Endothelial cell of umbilical vein (primary cell): ENCODE measurements at regions not wholly inside any gene's neighbourhood (a gene's known extent, or its start where the extent isn't known, plus 50 kb on each side); places are given as distances from the start of the nearest gene placed in this dataset.

ENCODE experiments used
- BruUV-seq: library from RNA; stranded (reverse); fragments of 400-500 nt; replicated peaks from 2 replicates; lab custom pipeline; 2021; lab: Mats Ljungman, UMichigan
- CTCF ChIA-PET: fragments of 300-600, 350-600 bp; sonication (Branson Sonifier 250); formaldehyde crosslinking; loops from one replicate; lab custom pipeline; 2021; ENCODE audit warnings: antibody characterized with exemption, inconsistent platforms; lab: Charles Lee
- POLR2A ChIA-PET: fragments of 300-600, 350-600 bp; sonication (Branson Sonifier 250); formaldehyde crosslinking; loops from one replicate; lab custom pipeline; 2021; ENCODE audit warnings: antibody characterized with exemption, inconsistent platforms; lab: Charles Lee
- DNase-seq: peaks from one replicate; pipeline ENCODE4 v3.0.0-alpha.2; 2011; ENCODE audit warnings: low read depth, low spot score
- FAIRE-seq: peaks from 2 replicates; lab custom pipeline; 2011; peaks lifted over from hg19 to GRCh38; lab: Jason Lieb, UNC
- H2AFZ ChIP-seq: 2 replicates; pipeline ENCODE4 v1.6.0; 2012; ENCODE audit warnings: low read depth, low read length, control low read depth, inconsistent platforms
- H3K27ac ChIP-seq: 2 replicates; pipeline ENCODE4 v1.5.1; 2011; ENCODE audit warnings: low read depth, mild to moderate bottlenecking, control low read depth, low read length, moderate library complexity; ENCODE audit not compliant: insufficient read depth
- H3K27me3 ChIP-seq, 2 experiments: 2 replicates each; pipeline versions ENCODE4 v1.6.0 to v1.6.1; 2011; ENCODE audit warnings: low read length in 2 of 2, mixed read lengths in 1 of 2; ENCODE audit not compliant: control insufficient read depth in 2 of 2, insufficient read depth in 2 of 2
- H3K36me3 ChIP-seq, 2 experiments: 2 replicates in 1 of 2; 3 replicates in 1 of 2; pipeline ENCODE4 v1.5.1; 2011; ENCODE audit warnings: low read length in 2 of 2, mild to moderate bottlenecking in 1 of 2, moderate library complexity in 1 of 2; ENCODE audit not compliant: control insufficient read depth in 2 of 2, insufficient read depth in 2 of 2; ENCODE audit errors: extremely low read depth in 1 of 2
- H3K4me1 ChIP-seq: 3 replicates; pipeline ENCODE4 v1.5.1; 2011; ENCODE audit warnings: mild to moderate bottlenecking, low read length; ENCODE audit not compliant: control insufficient read depth, insufficient read depth; ENCODE audit errors: extremely low read depth
- H3K4me2 ChIP-seq: 2 replicates; pipeline ENCODE4 v1.6.1; 2011; ENCODE audit warnings: low read length, control low read depth, mixed read lengths; ENCODE audit not compliant: insufficient read depth
- H3K4me3 ChIP-seq, 3 experiments: fragments of 200-600 bp in 1 of 3; sonication (generic), shearing (Covaris generic) in 1 of 3; replicated peaks in 1 of 3; 2 replicates each; pipeline ENCODE4 v1.5.1; 2011 to 2016; ENCODE audit warnings: control low read depth in 3 of 3, low read length in 3 of 3, mild to moderate bottlenecking in 2 of 3, inconsistent platforms in 1 of 3, low read depth in 1 of 3, moderate library complexity in 1 of 3; ENCODE audit not compliant: insufficient read depth in 1 of 3
- H3K79me2 ChIP-seq: 2 replicates; pipeline ENCODE4 v1.6.0; 2012; ENCODE audit warnings: low read length, inconsistent platforms; ENCODE audit not compliant: control insufficient read depth, insufficient read depth
- H3K9ac ChIP-seq: replicated peaks from 2 replicates; pipeline ENCODE3; 2011; ENCODE audit warnings: low read length, control low read depth; ENCODE audit not compliant: insufficient read depth; ENCODE audit errors: extremely low read depth
- H3K9me1 ChIP-seq: replicated peaks from 3 replicates; pipeline ENCODE4 v1.6.0; 2011; ENCODE audit warnings: mild to moderate bottlenecking, low read length; ENCODE audit not compliant: control insufficient read depth, insufficient read depth; ENCODE audit errors: extremely low read depth
- H3K9me3 ChIP-seq: replicated peaks from 2 replicates; pipeline ENCODE4 v1.5.1; 2012; ENCODE audit warnings: low read length, inconsistent platforms; ENCODE audit not compliant: control insufficient read depth, insufficient read depth
- H4K20me1 ChIP-seq: replicated peaks from 2 replicates; pipeline ENCODE3; 2011; ENCODE audit warnings: mild to moderate bottlenecking, low read length; ENCODE audit not compliant: control insufficient read depth, insufficient read depth; ENCODE audit errors: extremely low read depth
- EZH2 ChIP-seq: IDR thresholded peaks from 2 replicates; pipeline ENCODE4 v1.6.1; 2012; ENCODE audit warnings: borderline replicate concordance, low read depth, mild to moderate bottlenecking, moderate library complexity, low read length, inconsistent platforms; ENCODE audit not compliant: severe bottlenecking
- FOS ChIP-seq: IDR thresholded peaks from 2 replicates; pipeline ENCODE4 v1.6.1; 2011; ENCODE audit warnings: mild to moderate bottlenecking, low read length, moderate library complexity, borderline replicate concordance; ENCODE audit not compliant: insufficient read depth
- GATA2 ChIP-seq: IDR thresholded peaks from 2 replicates; pipeline ENCODE4 v1.7.0; 2011; ENCODE audit warnings: low read depth, mild to moderate bottlenecking, moderate library complexity, mixed read lengths, low read length; ENCODE audit not compliant: insufficient read length, insufficient read depth
- JUN ChIP-seq: IDR thresholded peaks from 2 replicates; pipeline ENCODE4 v1.6.1; 2011; ENCODE audit warnings: borderline replicate concordance, low read depth; ENCODE audit not compliant: insufficient read length, insufficient read depth
- MYC ChIP-seq: IDR thresholded peaks from one replicate; pipeline ENCODE4 v1.6.1; 2011; ENCODE audit warnings: mild to moderate bottlenecking, low read depth, low read length
- POLR2A ChIP-seq: IDR thresholded peaks from 2 replicates; pipeline ENCODE4 v1.6.1; 2012; ENCODE audit warnings: low read depth, mild to moderate bottlenecking, control low read depth, low read length
- POLR2AphosphoS5 ChIP-seq: IDR thresholded peaks from 2 replicates; pipeline ENCODE4 v1.6.1; 2012; ENCODE audit warnings: low read depth, mild to moderate bottlenecking, control low read depth, low read length, moderate library complexity; ENCODE audit not compliant: insufficient read depth
- dilution Hi-C: fragments of 300-500 bp; cut with MboI; formaldehyde crosslinking; loops from one replicate; pipeline ENCODE4 v1.15.0; 2019; ENCODE audit warnings: low sequenced_read_pairs; ENCODE audit not compliant: extremely low pct_ligation_motif_present
- intact Hi-C: fragments of 100-400 bp; cut with micrococcal nuclease; formaldehyde crosslinking; loops from one replicate; pipeline ENCODE4 v1.10.0; 2022
- TF ChIP-seq, protein P1 (sequence below), 2 donors: IDR thresholded peaks; 1 replicate in 1 of 2; 2 replicates in 1 of 2; pipeline ENCODE4 v1.5.1; 2011; ENCODE audit warnings: low read length in 2 of 2, mild to moderate bottlenecking in 2 of 2, moderate library complexity in 2 of 2, control low read depth in 1 of 2, inconsistent platforms in 1 of 2, low read depth in 1 of 2; ENCODE audit not compliant: insufficient read depth in 1 of 2; ENCODE audit errors: extremely low read depth in 1 of 2
- TF ChIP-seq, protein P2 (sequence below): IDR thresholded peaks from 2 replicates; pipeline ENCODE4 v1.6.1; 2011; ENCODE audit not compliant: insufficient read depth, insufficient read length

DNA sequence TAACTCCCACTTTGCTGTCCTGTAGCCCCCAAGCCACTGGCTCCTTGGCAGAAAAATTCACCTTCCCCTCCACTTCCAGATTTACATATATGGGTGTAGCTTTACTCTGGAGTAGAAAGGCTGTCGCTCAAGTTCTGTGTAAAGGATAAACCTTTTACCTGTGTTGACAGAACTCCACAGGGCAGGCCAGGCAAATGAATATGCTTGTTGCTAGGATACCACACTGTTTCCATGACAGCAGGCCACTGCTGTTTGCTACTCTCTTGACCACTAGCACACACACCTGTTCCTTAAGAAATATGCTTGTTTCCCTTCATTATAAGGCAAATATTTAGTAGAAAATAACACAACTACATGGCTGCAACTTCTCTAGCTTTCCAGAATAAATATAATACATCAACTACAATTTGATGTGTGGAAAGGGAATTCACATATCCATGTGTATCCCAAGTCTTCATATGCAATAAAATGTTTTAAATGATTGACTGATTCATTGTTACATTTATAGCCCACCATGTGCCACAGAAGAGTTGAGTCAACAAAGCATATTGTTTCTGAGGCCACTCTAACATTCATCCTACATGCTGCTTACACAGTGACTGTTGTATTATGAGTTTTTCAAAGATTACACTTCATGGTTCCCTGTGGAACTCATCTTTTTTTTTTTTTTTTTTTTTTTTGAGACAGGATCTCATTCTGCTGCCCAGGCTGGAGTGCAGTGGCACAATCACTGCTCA is 56.2 kb upstream of the ROCK1 start:
- ChIA-PET POLR2A (no interaction called here), CTCF (interaction anchor here (1.3 kb wide), 1 partner anchor 11 kb away, joined by 4 read pairs; no protein-coding TSS in a partner anchor)
- Histone ChIP-seq H3K4me1 (no peaks in the 10 kb centered on the region), H3K79me2 (no peaks in the 10 kb centered on the region), H3K27me3 (peaks cover 0 to 2% of the 10 kb centered on the region in 2 experiments), H3K27ac (no peak overlapping the region), H3K9me3 (no peaks in the 10 kb centered on the region), H3K9ac (no peak overlapping the region), H3K4me3 (no peak overlapping the region), H3K4me2 (no peak overlapping the region), H4K20me1 (no peaks in the 10 kb centered on the region), H2AFZ (no peak overlapping the region), H3K36me3 (no peaks in the 10 kb centered on the region), H3K9me1 (no peaks in the 10 kb centered on the region)
- no TSS peak for BruUV-seq
- intact Hi-C loops, result no loop called here
- dilution Hi-C loops, result no loop called here
- FAIRE-seq, result no peak
- DNase-seq, result no peak
- TF ChIP-seq FOS (no peak), JUN (no peak), POLR2A (no peak), POLR2AphosphoS5 (no peak), MYC (no peak), EZH2 (no peak), GATA2 (no peak)
- TF ChIP-seq, protein P1, sequence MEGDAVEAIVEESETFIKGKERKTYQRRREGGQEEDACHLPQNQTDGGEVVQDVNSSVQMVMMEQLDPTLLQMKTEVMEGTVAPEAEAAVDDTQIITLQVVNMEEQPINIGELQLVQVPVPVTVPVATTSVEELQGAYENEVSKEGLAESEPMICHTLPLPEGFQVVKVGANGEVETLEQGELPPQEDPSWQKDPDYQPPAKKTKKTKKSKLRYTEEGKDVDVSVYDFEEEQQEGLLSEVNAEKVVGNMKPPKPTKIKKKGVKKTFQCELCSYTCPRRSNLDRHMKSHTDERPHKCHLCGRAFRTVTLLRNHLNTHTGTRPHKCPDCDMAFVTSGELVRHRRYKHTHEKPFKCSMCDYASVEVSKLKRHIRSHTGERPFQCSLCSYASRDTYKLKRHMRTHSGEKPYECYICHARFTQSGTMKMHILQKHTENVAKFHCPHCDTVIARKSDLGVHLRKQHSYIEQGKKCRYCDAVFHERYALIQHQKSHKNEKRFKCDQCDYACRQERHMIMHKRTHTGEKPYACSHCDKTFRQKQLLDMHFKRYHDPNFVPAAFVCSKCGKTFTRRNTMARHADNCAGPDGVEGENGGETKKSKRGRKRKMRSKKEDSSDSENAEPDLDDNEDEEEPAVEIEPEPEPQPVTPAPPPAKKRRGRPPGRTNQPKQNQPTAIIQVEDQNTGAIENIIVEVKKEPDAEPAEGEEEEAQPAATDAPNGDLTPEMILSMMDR (IDR thresholded peaks at IDR 0.05; ENCODE audit: extremely low read depth in 1 of 2, insufficient read depth in 1 of 2, low read depth in 1 of 2, low read length in 2 of 2), result no peak
- TF ChIP-seq, protein P2, sequence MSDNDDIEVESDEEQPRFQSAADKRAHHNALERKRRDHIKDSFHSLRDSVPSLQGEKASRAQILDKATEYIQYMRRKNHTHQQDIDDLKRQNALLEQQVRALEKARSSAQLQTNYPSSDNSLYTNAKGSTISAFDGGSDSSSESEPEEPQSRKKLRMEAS, result no peak
